T1000 (cell line): ENCODE measurements at regions not wholly inside any gene's neighbourhood (a gene's known extent, or its start where the extent isn't known, plus 50 kb on each side); places are given as distances from the start of the nearest gene placed in this dataset.

Source experiments
- DNase-seq: peaks from one replicate; lab custom pipeline; 2025; ENCODE audit warnings: mixed read lengths; lab: John Stamatoyannopoulos, UW

- no peak for DNase-seq
Observed at GRCh38 chr6:25224242-25224641, 54.9 kb upstream of the CARMIL1 start.

GRCh38 chr6:25227854-25228253 lies 51.3 kb upstream of the CARMIL1 start:
- DNase-seq, result no peak
